GM23338 (cell line): ENCODE measurements at regions not wholly inside any gene's neighbourhood (a gene's known extent, or its start where the extent isn't known, plus 50 kb on each side); places are given as distances from the start of the nearest gene placed in this dataset.

Source experiments
- ATAC-seq: fragments of 200-7000 bp; cut with Tn5 transposase; 3 replicates; pipeline ENCODE4 v1.9.1; 2020
- DNase-seq: peaks from one replicate; pipeline ENCODE4 v3.0.0-alpha.2; 2015; ENCODE audit warnings: low spot score
- H2AFZ ChIP-seq: fragments of 200-600 bp; sonication (generic); 2 replicates; pipeline ENCODE4 v1.8.0; 2016; ENCODE audit warnings: antibody characterized with exemption, mild to moderate bottlenecking, moderate library complexity
- H3F3A ChIP-seq: fragments of 200-600 bp; sonication (generic); replicated peaks from 2 replicates; pipeline ENCODE4 v1.8.0; 2017; ENCODE audit warnings: antibody characterized with exemption, mixed run types, low read depth
- H3K27ac ChIP-seq: fragments of 200-600 bp; sonication (generic); 2 replicates; pipeline ENCODE4 v1.6.1; 2016; ENCODE audit warnings: low read depth
- H3K27me3 ChIP-seq: fragments of 200-600 bp; sonication (generic); 2 replicates; pipeline ENCODE4 v1.8.0; 2016; ENCODE audit warnings: mild to moderate bottlenecking, mixed run types, moderate library complexity; ENCODE audit not compliant: insufficient read depth
- H3K36me3 ChIP-seq: fragments of 200-600 bp; sonication (generic); 2 replicates; pipeline ENCODE4 v1.8.0; 2016; ENCODE audit warnings: mild to moderate bottlenecking; ENCODE audit not compliant: insufficient read depth
- H3K4me1 ChIP-seq: fragments of 200-600 bp; sonication (generic); 2 replicates; pipeline ENCODE4 v1.8.0; 2016; ENCODE audit warnings: mild to moderate bottlenecking, moderate library complexity; ENCODE audit not compliant: insufficient read depth
- H3K4me2 ChIP-seq: fragments of 200-600 bp; sonication (generic); 2 replicates; pipeline ENCODE4 v1.7.1; 2017; ENCODE audit warnings: mixed run types
- H3K4me3 ChIP-seq: fragments of 200-600 bp; sonication (generic); 2 replicates; pipeline ENCODE4 v1.6.1; 2016; ENCODE audit warnings: mixed run types
- H3K79me2 ChIP-seq: fragments of 200-600 bp; sonication (generic); replicated peaks from 2 replicates; pipeline ENCODE4 v1.8.0; 2017; ENCODE audit warnings: mild to moderate bottlenecking; ENCODE audit not compliant: insufficient read depth
- H3K9me2 ChIP-seq: fragments of 200-600 bp; sonication (generic); 2 replicates; pipeline ENCODE4 v1.8.0; 2017; ENCODE audit not compliant: insufficient read depth
- H4K20me1 ChIP-seq: fragments of 200-600 bp; sonication (generic); replicated peaks from 2 replicates; pipeline ENCODE4 v1.8.0; 2017; ENCODE audit warnings: mild to moderate bottlenecking; ENCODE audit not compliant: insufficient read depth
- H3K27ac Mint-ChIP-seq: 2 replicates; pipeline ENCODE4 v1.8.0; 2020; ENCODE audit warnings: inconsistent platforms, mild to moderate bottlenecking, moderate library complexity, mixed read lengths
- H3K27me3 Mint-ChIP-seq: 3 replicates; pipeline ENCODE4 v1.8.0; 2022; ENCODE audit warnings: low read depth, mild to moderate bottlenecking, moderate library complexity, mixed read lengths, inconsistent platforms; ENCODE audit not compliant: insufficient read depth, poor library complexity
- H3K36me3 Mint-ChIP-seq: 3 replicates; pipeline ENCODE4 v1.8.0; 2021; ENCODE audit warnings: low read depth, mild to moderate bottlenecking, inconsistent platforms, moderate library complexity, mixed read lengths
- H3K4me1 Mint-ChIP-seq: 3 replicates; pipeline ENCODE4 v1.8.0; 2020; ENCODE audit warnings: mild to moderate bottlenecking, inconsistent platforms, mixed read lengths
- H3K4me3 Mint-ChIP-seq: 3 replicates; pipeline ENCODE4 v1.8.0; 2021; ENCODE audit warnings: moderate library complexity, mild to moderate bottlenecking, inconsistent platforms, mixed read lengths
- H3K9me3 Mint-ChIP-seq: 3 replicates; pipeline ENCODE4 v1.8.0; 2020; ENCODE audit warnings: moderate library complexity, mild to moderate bottlenecking, inconsistent platforms, mixed read lengths
- CTCF ChIP-seq, 2 experiments: fragments of 200-600 bp in 1 of 2; sonication (generic) in 1 of 2; conservative IDR thresholded peaks; 2 replicates each; pipeline versions ENCODE4 v1.5.1 to v1.6.1; 2016 to 2017; ENCODE audit warnings: antibody characterized with exemption in 2 of 2, low read depth in 2 of 2, mild to moderate bottlenecking in 2 of 2, moderate library complexity in 1 of 2
- ETS1 ChIP-seq: IDR thresholded peaks from 2 replicates; pipeline ENCODE4 v1.6.1; 2016; ENCODE audit warnings: antibody characterized with exemption
- EZH2 ChIP-seq: fragments of 200-600 bp; sonication (generic); IDR thresholded peaks from one replicate; pipeline ENCODE4 v1.8.0; 2017; ENCODE audit warnings: antibody characterized with exemption, mild to moderate bottlenecking, low read depth; ENCODE audit not compliant: unreplicated experiment
- EZH2phosphoT487 ChIP-seq: fragments of 200-600 bp; sonication (generic); IDR thresholded peaks from one replicate; pipeline ENCODE4 v1.8.1; 2018; ENCODE audit warnings: antibody characterized with exemption; ENCODE audit not compliant: unreplicated experiment
- JUNB ChIP-seq: IDR thresholded peaks from one replicate; pipeline ENCODE4 v1.6.1; 2016; ENCODE audit warnings: antibody characterized with exemption; ENCODE audit not compliant: unreplicated experiment
- NANOG ChIP-seq: IDR thresholded peaks from 2 replicates; pipeline ENCODE4 v1.6.1; 2016; ENCODE audit warnings: antibody characterized with exemption, borderline replicate concordance
- POLR2AphosphoS5 ChIP-seq: IDR thresholded peaks from 2 replicates; pipeline ENCODE4 v1.6.1; 2016; ENCODE audit warnings: antibody characterized with exemption, low read depth
- ZNF114 ChIP-seq: fragments of 250-450 bp; sonication (Bioruptor Pico); IDR thresholded peaks from 2 replicates; pipeline ENCODE4 v1.5.0; 2020; ENCODE audit warnings: mild to moderate bottlenecking, moderate library complexity
- ZNF331 ChIP-seq: fragments of 250-450 bp; sonication (Bioruptor Pico); IDR thresholded peaks from 2 replicates; pipeline ENCODE4 v1.5.0; 2020; ENCODE audit warnings: low read depth, mild to moderate bottlenecking, moderate library complexity
- ZNF462 ChIP-seq: fragments of 250-450 bp; sonication (Bioruptor Pico); IDR thresholded peaks from 2 replicates; pipeline ENCODE4 v1.5.0; 2020; ENCODE audit warnings: mild to moderate bottlenecking, moderate library complexity

- ATAC-seq (no peak), DNase-seq (no peak)
- Mint-ChIP-seq H3K36me3 (no peaks in the 10 kb centered on the region), H3K27me3 (peaks cover 3% of the 10 kb centered on the region), H3K9me3 (no peaks in the 10 kb centered on the region), H3K4me3 (no peak overlapping the region), H3K4me1 (no peaks in the 10 kb centered on the region), H3K27ac (no peak overlapping the region)
- H2AFZ ChIP-seq, result no peak overlapping the region
- no peaks in the 10 kb centered on the region for H3K4me1 ChIP-seq
- no peaks in the 10 kb centered on the region for H3K36me3 ChIP-seq
- H3K4me3 ChIP-seq, result no peak overlapping the region
- H3K79me2 ChIP-seq, result no peaks in the 10 kb centered on the region
- no peaks in the 10 kb centered on the region for H3K27me3 ChIP-seq
- H3K27ac ChIP-seq, result no peak overlapping the region
- no peak for TF ChIP-seq ZNF331 (CRISPR knock-in tag)
- TF ChIP-seq ZNF114 (CRISPR knock-in tag), result no peak
- TF ChIP-seq POLR2AphosphoS5, result no peak
- TF ChIP-seq EZH2phosphoT487, result no peak
- no peak for TF ChIP-seq ETS1
- TF ChIP-seq EZH2, result no peak
- TF ChIP-seq CTCF (conservative IDR thresholded peaks at IDR 0.05; ENCODE audit: low read depth in 2 of 2), result no peak
- no peaks in the 10 kb centered on the region for H4K20me1 ChIP-seq
- no peak overlapping the region for H3K4me2 ChIP-seq
- no peaks in the 10 kb centered on the region for H3K9me2 ChIP-seq
- H3F3A ChIP-seq, result no peaks in the 10 kb centered on the region
Observed at GRCh38 chr4:111450867-111451266, 694.4 kb upstream of the FAM241A start.

GRCh38 chr4:111453216-111453615 is 692.0 kb upstream of the FAM241A start:
- H3F3A ChIP-seq, result no peaks in the 10 kb centered on the region
- H3K27me3 Mint-ChIP-seq, result peaks cover 3% of the 10 kb centered on the region
- no peaks in the 10 kb centered on the region for H3K27me3 ChIP-seq
- H3K36me3 Mint-ChIP-seq, result no peaks in the 10 kb centered on the region
- no peaks in the 10 kb centered on the region for H3K4me1 ChIP-seq
- H3K9me2 ChIP-seq, result no peaks in the 10 kb centered on the region
- no peak overlapping the region for H3K27ac Mint-ChIP-seq
- no peak overlapping the region for H3K4me3 Mint-ChIP-seq
- H3K4me2 ChIP-seq, result no peak overlapping the region
- no peaks in the 10 kb centered on the region for H3K9me3 Mint-ChIP-seq
- no peaks in the 10 kb centered on the region for H3K4me1 Mint-ChIP-seq
- no peak overlapping the region for H3K27ac ChIP-seq
- H3K4me3 ChIP-seq, result no peak overlapping the region
- TF ChIP-seq ZNF462 (CRISPR knock-in tag), result no peak
- TF ChIP-seq JUNB, result no peak
- no peak for TF ChIP-seq POLR2AphosphoS5
- TF ChIP-seq NANOG, result no peak
- TF ChIP-seq EZH2phosphoT487, result no peak
- no peaks in the 10 kb centered on the region for H3K36me3 ChIP-seq
- no peaks in the 10 kb centered on the region for H4K20me1 ChIP-seq
- no peak for DNase-seq
- H2AFZ ChIP-seq, result no peak overlapping the region
- no peak for ATAC-seq
- no peaks in the 10 kb centered on the region for H3K79me2 ChIP-seq
